ENCODE measurements at regions not wholly inside any gene's neighbourhood (a gene's known extent, or its start where the extent isn't known, plus 50 kb on each side); places are given as distances from the start of the nearest gene placed in this dataset.
"Not testable (repeated sequence)": the region's sequence is repeated elsewhere in the genome, so short reads cannot be mapped to it uniquely, and the experiment has no call there.

DNA sequence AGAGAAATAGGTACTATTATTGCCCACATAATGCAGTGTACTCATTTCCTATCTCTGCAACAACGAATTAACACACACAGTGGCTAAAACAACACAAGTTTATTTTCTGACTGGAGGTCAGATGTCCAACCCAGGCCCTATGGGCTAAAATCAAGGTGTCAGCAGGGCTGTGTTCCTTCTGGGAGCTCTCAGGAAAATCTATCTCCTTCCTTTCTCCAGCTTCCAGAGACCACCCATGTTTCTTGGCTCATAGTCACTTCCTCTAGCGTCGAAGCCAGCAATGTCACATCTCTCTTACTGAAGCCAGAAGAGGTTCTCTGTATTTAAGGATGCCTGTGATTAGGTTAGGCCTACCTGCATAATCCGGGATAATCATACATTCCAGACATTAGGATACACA lies 60.9 kb upstream of the TOP1 start:
- no peaks in the 10 kb centered on the region for H3K9me3 Mint-ChIP-seq
- H3K27me3 Mint-ChIP-seq: no peaks in the 10 kb centered on the region
- no peak overlapping the region for H3K27ac Mint-ChIP-seq
- H3K36me3 Mint-ChIP-seq: no peaks in the 10 kb centered on the region
- H3K4me1 Mint-ChIP-seq: peaks cover 8% of the 10 kb centered on the region
- no peak overlapping the region for H3K4me3 Mint-ChIP-seq

- H3K27ac Mint-ChIP-seq, H3K4me1 Mint-ChIP-seq, H3K27me3 Mint-ChIP-seq, H3K36me3 Mint-ChIP-seq, H3K9me3 Mint-ChIP-seq: not testable (repeated sequence)
- peak overlapping the region; percentile 88 for H3K4me3 Mint-ChIP-seq
These were observed 59.6 kb upstream of the TOP1 start for GRCh38 chr20:40968816-40969562.

- Mint-ChIP-seq H3K4me1 (peaks cover 8% of the 10 kb centered on the region), H3K4me3 (no peak overlapping the region)
These were observed 58.4 kb upstream of the TOP1 start for GRCh38 chr20:40970218-40970617.

DNA sequence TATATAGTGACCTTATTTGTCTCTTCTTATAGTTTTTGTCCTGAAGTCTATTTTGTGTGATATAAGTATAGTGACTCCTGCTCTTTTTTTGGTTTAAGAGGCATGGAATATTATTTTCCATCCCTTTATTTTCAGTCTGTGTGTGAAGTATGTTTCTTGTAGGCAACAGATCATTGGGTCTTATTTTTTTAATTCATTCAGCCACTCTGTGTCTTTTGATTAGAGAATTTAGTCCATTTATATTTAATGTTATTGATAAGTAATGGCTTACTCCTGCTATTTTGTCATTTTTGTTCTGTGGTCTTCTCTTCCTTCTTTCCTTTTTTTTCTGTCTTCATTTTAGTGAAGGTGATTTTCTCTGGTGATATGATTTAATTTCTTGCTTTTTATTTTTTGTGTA lies 51.4 kb upstream of the TOP1 start:
- Mint-ChIP-seq H3K36me3 (peaks cover 14% of the 10 kb centered on the region), H3K9me3 (peaks cover 18% of the 10 kb centered on the region), H3K4me1 (no peaks in the 10 kb centered on the region), H3K27ac (no peak overlapping the region), H3K4me3 (no peak overlapping the region), H3K27me3 (peaks cover 5% of the 10 kb centered on the region)

More at GRCh38 chr20:40970218-40970617, 58.4 kb upstream of the TOP1 start:
- H3K27me3 Mint-ChIP-seq: no peaks in the 10 kb centered on the region
- no peaks in the 10 kb centered on the region for H3K9me3 Mint-ChIP-seq
- no peak overlapping the region for H3K27ac Mint-ChIP-seq
- no peaks in the 10 kb centered on the region for H3K36me3 Mint-ChIP-seq

GRCh38 chr20:40978761-40979160 lies 49.9 kb upstream of the TOP1 start:
- H3K27ac Mint-ChIP-seq: no peak overlapping the region
- no peaks in the 10 kb centered on the region for H3K4me1 Mint-ChIP-seq
- peaks cover 14% of the 10 kb centered on the region for H3K36me3 Mint-ChIP-seq
- H3K9me3 Mint-ChIP-seq: peaks cover 18% of the 10 kb centered on the region
- peaks cover 5% of the 10 kb centered on the region for H3K27me3 Mint-ChIP-seq
- no peak overlapping the region for H3K4me3 Mint-ChIP-seq
